ENCODE measurements at regions not wholly inside any gene's neighbourhood (a gene's known extent, or its start where the extent isn't known, plus 50 kb on each side); places are given as distances from the start of the nearest gene placed in this dataset.

DNA sequence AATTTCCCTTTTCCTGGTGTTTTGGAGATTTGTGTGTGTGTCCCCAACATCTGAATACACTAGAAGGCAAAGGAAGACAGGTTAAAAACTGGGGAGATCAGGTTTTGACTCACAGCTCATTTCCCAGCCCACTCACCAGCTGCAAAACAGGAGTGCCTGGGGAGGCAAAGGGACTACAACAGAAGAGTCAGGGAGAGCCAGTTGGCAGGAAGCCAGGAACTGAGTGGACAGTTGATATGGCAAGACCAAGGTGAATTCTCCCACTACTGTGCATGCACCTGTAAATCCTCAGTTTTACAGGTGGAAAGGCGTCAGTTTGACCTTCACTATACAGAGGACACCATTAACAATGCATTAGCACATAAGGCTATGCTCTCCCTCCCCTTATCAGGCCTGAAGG lies 901.5 kb upstream of the SEMA6D start:
- Histone ChIP-seq H2BK120ac (ENCODE audit: insufficient read depth, low read length, poor library complexity) (no peak overlapping the region), H4K91ac (ENCODE audit: low read depth, low read length) (no peak overlapping the region), H3K27ac (ENCODE audit: low read depth, low read length) (no peak overlapping the region), H2AFZ (ENCODE audit: insufficient read depth, low read length, poor library complexity) (no peak overlapping the region), H3K4ac (ENCODE audit: low read depth, low read length) (no peak overlapping the region), H4K12ac (ENCODE audit: low read depth, low read length) (no peak overlapping the region), H3K79me2 (ENCODE audit: control insufficient read depth, insufficient read depth, low read length, poor library complexity) (no peaks in the 10 kb centered on the region), H2BK12ac (ENCODE audit: low read length) (no peak overlapping the region), H3K9me3 (ENCODE audit: insufficient read depth, low read depth, low read length) (no peaks in the 10 kb centered on the region), H2BK5ac (ENCODE audit: low read depth, low read length, poor library complexity) (no peak overlapping the region), H3K4me2 (ENCODE audit: low read length) (no peak overlapping the region), H3K79me1 (ENCODE audit: low read length) (no peaks in the 10 kb centered on the region), H3K14ac (ENCODE audit: low read length) (no peak overlapping the region), H3K18ac (ENCODE audit: low read length) (no peak overlapping the region), H3K27me3 (ENCODE audit: insufficient read depth, low read length) (no peaks in the 10 kb centered on the region), H4K8ac (ENCODE audit: low read depth, low read length) (no peak overlapping the region), H3K23ac (ENCODE audit: low read length) (no peak overlapping the region), H3K4me3 (ENCODE audit: low read depth, low read length) (no peak overlapping the region), H3K4me1 (ENCODE audit: control insufficient read depth in 1 of 2, insufficient read depth in 2 of 2, low read length in 2 of 2) (no peaks in the 10 kb centered on the region), H2AK5ac (ENCODE audit: low read length) (no peak overlapping the region), H3K36me3 (ENCODE audit: control insufficient read depth in 1 of 2, insufficient read depth in 2 of 2, low read length in 2 of 2) (no peaks in the 10 kb centered on the region), H3K9ac (ENCODE audit: low read length) (no peak overlapping the region)
- no peak for DNase-seq
- no CpG with 5 or more reads among the region's 1 CpG for WGBS (ENCODE audit: extremely low coverage, insufficient coverage, insufficient read length)

DNA sequence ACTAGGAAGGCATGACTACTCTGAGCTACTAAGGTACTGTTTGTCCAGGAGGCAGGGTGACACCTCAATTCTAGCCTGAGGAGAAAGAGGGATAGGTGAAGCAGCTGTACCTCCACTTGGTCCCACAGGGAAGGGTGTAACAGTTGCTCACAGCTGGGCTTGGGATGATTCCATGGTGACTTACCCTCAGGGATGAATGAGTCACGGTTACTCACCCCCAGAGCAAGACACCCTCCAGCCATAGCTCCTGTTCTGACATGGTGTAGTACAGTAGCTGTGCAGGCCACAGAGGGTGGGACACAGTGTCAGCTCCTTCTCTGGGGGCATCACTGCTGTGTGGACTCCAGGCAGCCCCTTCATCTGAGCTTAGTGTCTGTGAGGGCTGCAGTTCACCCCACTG lies 868.6 kb upstream of the SEMA6D start:
- Histone ChIP-seq H2AFZ (ENCODE audit: insufficient read depth, low read length, poor library complexity) (no peak overlapping the region), H2BK120ac (ENCODE audit: insufficient read depth, low read length, poor library complexity) (no peak overlapping the region), H3K79me1 (ENCODE audit: low read length) (no peaks in the 10 kb centered on the region), H3K9me3 (ENCODE audit: insufficient read depth, low read depth, low read length) (peaks cover 7% of the 10 kb centered on the region), H2AK5ac (ENCODE audit: low read length) (no peak overlapping the region), H3K4me2 (ENCODE audit: low read length) (no peak overlapping the region), H3K4me3 (ENCODE audit: low read depth, low read length) (no peak overlapping the region), H2BK12ac (ENCODE audit: low read length) (no peak overlapping the region), H2BK5ac (ENCODE audit: low read depth, low read length, poor library complexity) (no peak overlapping the region), H3K27ac (ENCODE audit: low read depth, low read length) (no peak overlapping the region), H4K12ac (ENCODE audit: low read depth, low read length) (no peak overlapping the region), H3K14ac (ENCODE audit: low read length) (no peak overlapping the region), H4K8ac (ENCODE audit: low read depth, low read length) (no peak overlapping the region), H4K91ac (ENCODE audit: low read depth, low read length) (no peak overlapping the region), H3K36me3 (ENCODE audit: control insufficient read depth in 1 of 2, insufficient read depth in 2 of 2, low read length in 2 of 2) (peaks cover 0 to 2% of the 10 kb centered on the region in 2 experiments), H3K9ac (ENCODE audit: low read length) (no peak overlapping the region), H3K18ac (ENCODE audit: low read length) (no peak overlapping the region), H3K27me3 (ENCODE audit: insufficient read depth, low read length) (no peaks in the 10 kb centered on the region), H3K4me1 (ENCODE audit: control insufficient read depth in 1 of 2, insufficient read depth in 2 of 2, low read length in 2 of 2) (no peaks in the 10 kb centered on the region), H3K23ac (ENCODE audit: low read length) (no peak overlapping the region), H3K4ac (ENCODE audit: low read depth, low read length) (no peak overlapping the region), H3K79me2 (ENCODE audit: control insufficient read depth, insufficient read depth, low read length, poor library complexity) (no peaks in the 10 kb centered on the region)
- WGBS (ENCODE audit: extremely low coverage, insufficient coverage, insufficient read length): no CpG with 5 or more reads among the region's 1 CpG
- peak; percentile 59 to 60 for DNase-seq

DNA sequence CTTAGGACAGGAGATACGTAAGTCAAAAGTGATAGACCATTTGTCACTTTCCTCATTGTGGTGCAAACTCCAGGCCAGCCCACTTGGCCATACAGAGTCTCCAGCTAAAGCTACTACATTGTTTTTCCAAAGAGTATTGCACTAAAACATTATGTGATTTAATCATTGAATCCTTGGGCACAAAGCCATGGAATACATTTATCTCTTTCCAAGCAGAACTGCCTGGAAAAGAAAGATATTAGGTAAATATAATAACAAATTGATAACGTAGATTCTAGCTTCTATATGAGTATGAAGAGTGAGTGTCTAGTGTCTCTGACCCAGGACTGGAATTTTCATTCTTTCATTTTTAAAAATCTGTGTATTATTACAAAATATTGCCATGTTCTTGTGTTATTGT lies 863.7 kb upstream of the SEMA6D start:
- no peak overlapping the region for H3K23ac ChIP-seq (ENCODE audit: low read length)
- no peak for DNase-seq
- no peak overlapping the region for H3K4me2 ChIP-seq (ENCODE audit: low read length)

DNA sequence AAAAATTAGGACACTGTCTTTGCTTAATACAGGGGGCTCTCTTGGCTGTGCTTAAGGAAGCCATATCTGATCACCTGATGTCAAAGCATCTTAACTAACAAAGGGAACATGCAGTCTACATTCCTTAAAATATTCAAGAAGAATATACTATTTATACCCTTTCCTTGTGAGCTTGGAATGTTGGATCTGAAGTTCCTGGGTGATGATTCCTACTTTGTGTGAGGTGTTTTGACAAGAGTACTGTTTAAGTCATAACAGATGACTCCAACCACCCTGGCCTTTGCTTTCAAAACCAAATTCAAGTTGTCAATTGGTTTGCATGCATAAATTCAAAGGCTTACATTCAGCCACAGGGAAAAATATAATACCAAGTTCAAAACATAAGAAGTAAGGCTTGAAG lies 862.7 kb upstream of the SEMA6D start:
- Histone ChIP-seq H4K8ac (ENCODE audit: low read depth, low read length) (no peak overlapping the region), H2BK12ac (ENCODE audit: low read length) (no peak overlapping the region), H3K4me3 (ENCODE audit: low read depth, low read length) (no peak overlapping the region), H2BK120ac (ENCODE audit: insufficient read depth, low read length, poor library complexity) (no peak overlapping the region), H3K9ac (ENCODE audit: low read length) (no peak overlapping the region), H3K4me1 (ENCODE audit: control insufficient read depth in 1 of 2, insufficient read depth in 2 of 2, low read length in 2 of 2) (no peaks in the 10 kb centered on the region), H4K12ac (ENCODE audit: low read depth, low read length) (no peak overlapping the region), H3K27me3 (ENCODE audit: insufficient read depth, low read length) (no peaks in the 10 kb centered on the region), H3K14ac (ENCODE audit: low read length) (no peak overlapping the region), H2AFZ (ENCODE audit: insufficient read depth, low read length, poor library complexity) (no peak overlapping the region), H3K79me2 (ENCODE audit: control insufficient read depth, insufficient read depth, low read length, poor library complexity) (no peaks in the 10 kb centered on the region), H2BK5ac (ENCODE audit: low read depth, low read length, poor library complexity) (no peak overlapping the region), H3K9me3 (ENCODE audit: insufficient read depth, low read depth, low read length) (no peaks in the 10 kb centered on the region), H3K4me2 (ENCODE audit: low read length) (no peak overlapping the region), H3K27ac (ENCODE audit: low read depth, low read length) (no peak overlapping the region), H3K18ac (ENCODE audit: low read length) (no peak overlapping the region), H3K23ac (ENCODE audit: low read length) (no peak overlapping the region), H3K79me1 (ENCODE audit: low read length) (no peaks in the 10 kb centered on the region), H2AK5ac (ENCODE audit: low read length) (no peak overlapping the region), H4K91ac (ENCODE audit: low read depth, low read length) (no peak overlapping the region), H3K4ac (ENCODE audit: low read depth, low read length) (no peak overlapping the region), H3K36me3 (ENCODE audit: control insufficient read depth in 1 of 2, insufficient read depth in 2 of 2, low read length in 2 of 2) (no peaks in the 10 kb centered on the region)
- DNase-seq: no peak

More for the DNA sequence above, 863.7 kb upstream of the SEMA6D start:
- no CpG with 5 or more reads among the region's 2 CpGs for WGBS (ENCODE audit: extremely low coverage, insufficient coverage, insufficient read length)
- no peak overlapping the region for H3K4ac ChIP-seq (ENCODE audit: low read depth, low read length)
- H3K79me2 ChIP-seq (ENCODE audit: control insufficient read depth, insufficient read depth, low read length, poor library complexity): no peaks in the 10 kb centered on the region
- no peak overlapping the region for H3K14ac ChIP-seq (ENCODE audit: low read length)
- no peaks in the 10 kb centered on the region for H3K27me3 ChIP-seq (ENCODE audit: insufficient read depth, low read length)
- no peak overlapping the region for H3K9ac ChIP-seq (ENCODE audit: low read length)
- no peak overlapping the region for H2BK12ac ChIP-seq (ENCODE audit: low read length)
- no peaks in the 10 kb centered on the region for H3K4me1 ChIP-seq (ENCODE audit: control insufficient read depth in 1 of 2, insufficient read depth in 2 of 2, low read length in 2 of 2)
- H3K4me3 ChIP-seq (ENCODE audit: low read depth, low read length): no peak overlapping the region
- no peak overlapping the region for H2BK120ac ChIP-seq (ENCODE audit: insufficient read depth, low read length, poor library complexity)
- no peak overlapping the region for H4K12ac ChIP-seq (ENCODE audit: low read depth, low read length)
- no peak overlapping the region for H2AK5ac ChIP-seq (ENCODE audit: low read length)
- no peak overlapping the region for H3K27ac ChIP-seq (ENCODE audit: low read depth, low read length)
- H3K9me3 ChIP-seq (ENCODE audit: insufficient read depth, low read depth, low read length): no peaks in the 10 kb centered on the region
- no peak overlapping the region for H3K18ac ChIP-seq (ENCODE audit: low read length)
- H2AFZ ChIP-seq (ENCODE audit: insufficient read depth, low read length, poor library complexity): no peak overlapping the region
- H4K8ac ChIP-seq (ENCODE audit: low read depth, low read length): no peak overlapping the region
- H2BK5ac ChIP-seq (ENCODE audit: low read depth, low read length, poor library complexity): no peak overlapping the region
- no peak overlapping the region for H4K91ac ChIP-seq (ENCODE audit: low read depth, low read length)
- no peaks in the 10 kb centered on the region for H3K36me3 ChIP-seq (ENCODE audit: control insufficient read depth in 1 of 2, insufficient read depth in 2 of 2, low read length in 2 of 2)
- no peaks in the 10 kb centered on the region for H3K79me1 ChIP-seq (ENCODE audit: low read length)
